Neural progenitor cell (in vitro differentiated cells): ENCODE measurements at regions not wholly inside any gene's neighbourhood (a gene's known extent, or its start where the extent isn't known, plus 50 kb on each side); places are given as distances from the start of the nearest gene placed in this dataset.

Source experiments
- DNase-seq: peaks from one replicate; pipeline ENCODE4 v3.0.0-alpha.2; 2016; ENCODE audit warnings: low spot score
- H2AFZ ChIP-seq: fragments of 200-600 bp; sonication (generic); replicated peaks from 2 replicates; pipeline ENCODE4 v1.6.1; 2016; ENCODE audit warnings: antibody characterized with exemption
- H3F3A ChIP-seq: fragments of 200-600 bp; sonication (generic); 2 replicates; pipeline ENCODE4 v1.6.1; 2016; ENCODE audit warnings: antibody characterized with exemption, low read depth
- H3K27ac ChIP-seq: fragments of 200-600 bp; sonication (generic); 2 replicates; pipeline ENCODE4 v1.5.1; 2016; ENCODE audit warnings: mild to moderate bottlenecking
- H3K27me3 ChIP-seq: fragments of 200-600 bp; sonication (generic); 2 replicates; pipeline ENCODE4 v1.6.1; 2016; ENCODE audit warnings: mild to moderate bottlenecking, moderate library complexity
- H3K36me3 ChIP-seq: fragments of 200-600 bp; sonication (generic); 2 replicates; pipeline ENCODE4 v1.5.1; 2016
- H3K4me1 ChIP-seq: fragments of 200-600 bp; sonication (generic); 2 replicates; pipeline ENCODE4 v1.6.1; 2016; ENCODE audit warnings: mixed run types
- H3K4me2 ChIP-seq: fragments of 200-600 bp; sonication (generic); 2 replicates; pipeline ENCODE4 v1.6.1; 2016
- H3K4me3 ChIP-seq: fragments of 200-600 bp; sonication (generic); 2 replicates; pipeline ENCODE4 v1.5.1; 2016
- H3K79me2 ChIP-seq: fragments of 200-600 bp; sonication (generic); 2 replicates; pipeline ENCODE4 v1.6.1; 2016; ENCODE audit warnings: low read depth
- H3K9ac ChIP-seq: fragments of 200-600 bp; sonication (generic); 2 replicates; pipeline ENCODE4 v1.6.1; 2016
- H3K9me3 ChIP-seq: fragments of 200-600 bp; sonication (generic); 2 replicates; pipeline ENCODE4 v1.5.1; 2016; ENCODE audit warnings: low read depth
- H4K20me1 ChIP-seq: fragments of 200-600 bp; sonication (generic); 2 replicates; pipeline ENCODE4 v1.6.1; 2016; ENCODE audit warnings: low read depth
- H3K27ac Mint-ChIP-seq: 3 replicates; pipeline ENCODE4 v1.8.0; 2021; ENCODE audit warnings: mixed read lengths
- H3K27me3 Mint-ChIP-seq: 2 replicates; pipeline ENCODE4 v1.8.0; 2022; ENCODE audit warnings: low read depth, mild to moderate bottlenecking, inconsistent platforms, moderate library complexity, mixed read lengths; ENCODE audit not compliant: insufficient read depth
- H3K36me3 Mint-ChIP-seq: 3 replicates; pipeline ENCODE4 v1.8.0; 2021; ENCODE audit warnings: mixed read lengths
- H3K4me1 Mint-ChIP-seq: 3 replicates; pipeline ENCODE4 v1.8.0; 2021; ENCODE audit warnings: mixed read lengths
- H3K4me3 Mint-ChIP-seq: 3 replicates; pipeline ENCODE4 v1.8.0; 2021; ENCODE audit warnings: mild to moderate bottlenecking, moderate library complexity, mixed read lengths
- H3K9me3 Mint-ChIP-seq: 3 replicates; pipeline ENCODE4 v1.8.0; 2020; ENCODE audit warnings: mixed read lengths
- EZH2 ChIP-seq: fragments of 200-600 bp; sonication (generic); IDR thresholded peaks from 2 replicates; pipeline ENCODE4 v1.6.1; 2017; ENCODE audit warnings: antibody characterized with exemption, mild to moderate bottlenecking, moderate library complexity
- EZH2phosphoT487 ChIP-seq: fragments of 200-600 bp; sonication (generic); IDR thresholded peaks from 2 replicates; pipeline ENCODE4 v1.6.1; 2017; ENCODE audit warnings: antibody characterized with exemption
- TF ChIP-seq, protein P1 (sequence below): fragments of 200-600 bp; sonication (generic); IDR thresholded peaks from 2 replicates; pipeline ENCODE4 v1.5.1; 2017; ENCODE audit warnings: antibody characterized with exemption, mild to moderate bottlenecking

DNA sequence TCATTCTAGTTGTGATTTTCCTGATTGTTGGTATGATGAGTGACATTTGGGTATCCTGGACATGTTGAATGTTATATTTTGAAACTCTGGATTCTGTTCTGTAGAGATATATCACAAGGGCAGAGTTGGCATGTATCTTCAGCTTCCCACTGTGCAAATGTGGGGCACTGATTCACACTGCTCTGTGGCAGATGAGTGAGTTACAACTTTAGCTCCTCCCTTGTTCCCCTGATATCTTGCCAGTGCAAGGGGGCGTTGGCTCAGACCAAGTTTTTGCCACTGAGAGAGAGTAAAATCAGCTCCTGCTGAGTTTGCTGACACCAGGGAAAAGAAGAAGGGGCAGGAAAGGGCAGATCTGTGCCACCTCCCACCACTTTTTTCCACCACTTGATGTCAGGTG is 199.6 kb upstream of the MMADHC start:
- Histone ChIP-seq H3K36me3 (no peaks in the 10 kb centered on the region), H3K27ac (no peak overlapping the region), H3K4me1 (no peaks in the 10 kb centered on the region), H4K20me1 (no peaks in the 10 kb centered on the region), H3K79me2 (no peaks in the 10 kb centered on the region), H2AFZ (no peak overlapping the region), H3K4me2 (no peak overlapping the region), H3K4me3 (no peak overlapping the region), H3K9me3 (no peaks in the 10 kb centered on the region), H3F3A (no peaks in the 10 kb centered on the region), H3K27me3 (no peaks in the 10 kb centered on the region), H3K9ac (no peak overlapping the region)
- H3K27ac Mint-ChIP-seq: no peak overlapping the region
- H3K27me3 Mint-ChIP-seq: peaks cover 2% of the 10 kb centered on the region
- no peaks in the 10 kb centered on the region for H3K36me3 Mint-ChIP-seq
- no peak for DNase-seq
- H3K4me3 Mint-ChIP-seq: no peak overlapping the region
- H3K9me3 Mint-ChIP-seq: no peaks in the 10 kb centered on the region
- TF ChIP-seq, protein P1, sequence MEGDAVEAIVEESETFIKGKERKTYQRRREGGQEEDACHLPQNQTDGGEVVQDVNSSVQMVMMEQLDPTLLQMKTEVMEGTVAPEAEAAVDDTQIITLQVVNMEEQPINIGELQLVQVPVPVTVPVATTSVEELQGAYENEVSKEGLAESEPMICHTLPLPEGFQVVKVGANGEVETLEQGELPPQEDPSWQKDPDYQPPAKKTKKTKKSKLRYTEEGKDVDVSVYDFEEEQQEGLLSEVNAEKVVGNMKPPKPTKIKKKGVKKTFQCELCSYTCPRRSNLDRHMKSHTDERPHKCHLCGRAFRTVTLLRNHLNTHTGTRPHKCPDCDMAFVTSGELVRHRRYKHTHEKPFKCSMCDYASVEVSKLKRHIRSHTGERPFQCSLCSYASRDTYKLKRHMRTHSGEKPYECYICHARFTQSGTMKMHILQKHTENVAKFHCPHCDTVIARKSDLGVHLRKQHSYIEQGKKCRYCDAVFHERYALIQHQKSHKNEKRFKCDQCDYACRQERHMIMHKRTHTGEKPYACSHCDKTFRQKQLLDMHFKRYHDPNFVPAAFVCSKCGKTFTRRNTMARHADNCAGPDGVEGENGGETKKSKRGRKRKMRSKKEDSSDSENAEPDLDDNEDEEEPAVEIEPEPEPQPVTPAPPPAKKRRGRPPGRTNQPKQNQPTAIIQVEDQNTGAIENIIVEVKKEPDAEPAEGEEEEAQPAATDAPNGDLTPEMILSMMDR: no peak
- TF ChIP-seq EZH2: no peak
- H3K4me1 Mint-ChIP-seq: no peaks in the 10 kb centered on the region

DNA sequence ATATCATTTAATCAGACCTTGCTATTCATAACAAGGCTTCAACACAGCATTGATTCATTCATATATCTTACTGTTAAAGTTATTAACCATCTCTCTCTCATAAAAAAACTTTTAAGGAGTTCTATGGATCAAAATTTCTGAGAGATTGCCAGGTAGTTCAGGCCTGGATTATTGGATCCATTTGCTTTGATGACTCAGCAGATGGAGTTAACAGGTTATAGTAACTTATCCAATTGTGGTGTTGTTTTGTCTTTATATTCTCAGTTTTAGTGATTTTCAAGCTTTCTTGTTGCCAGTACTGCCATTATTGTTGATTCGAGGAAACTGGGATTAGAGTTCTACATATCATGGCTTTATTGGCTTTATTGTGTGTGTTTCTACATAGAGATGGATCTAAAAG is 195.7 kb upstream of the MMADHC start:
- no peaks in the 10 kb centered on the region for H3K27me3 ChIP-seq
- H3K36me3 Mint-ChIP-seq: no peaks in the 10 kb centered on the region
- H3K79me2 ChIP-seq: no peaks in the 10 kb centered on the region
- H3F3A ChIP-seq: no peaks in the 10 kb centered on the region
- no peak overlapping the region for H3K27ac Mint-ChIP-seq
- no peaks in the 10 kb centered on the region for H3K36me3 ChIP-seq
- H2AFZ ChIP-seq: no peak overlapping the region
- peaks cover 7% of the 10 kb centered on the region for H3K4me1 ChIP-seq
- H3K4me3 Mint-ChIP-seq: no peak overlapping the region
- H3K9ac ChIP-seq: no peak overlapping the region
- H3K9me3 ChIP-seq: no peaks in the 10 kb centered on the region
- H3K4me3 ChIP-seq: no peak overlapping the region
- H4K20me1 ChIP-seq: no peaks in the 10 kb centered on the region
- no peaks in the 10 kb centered on the region for H3K27me3 Mint-ChIP-seq
- H3K4me1 Mint-ChIP-seq: no peaks in the 10 kb centered on the region
- no peak overlapping the region for H3K27ac ChIP-seq
- no peak for DNase-seq
- no peak overlapping the region for H3K4me2 ChIP-seq
- TF ChIP-seq EZH2 (no peak), EZH2phosphoT487 (no peak)
- TF ChIP-seq, protein P1: no peak
- H3K9me3 Mint-ChIP-seq: no peaks in the 10 kb centered on the region

DNA sequence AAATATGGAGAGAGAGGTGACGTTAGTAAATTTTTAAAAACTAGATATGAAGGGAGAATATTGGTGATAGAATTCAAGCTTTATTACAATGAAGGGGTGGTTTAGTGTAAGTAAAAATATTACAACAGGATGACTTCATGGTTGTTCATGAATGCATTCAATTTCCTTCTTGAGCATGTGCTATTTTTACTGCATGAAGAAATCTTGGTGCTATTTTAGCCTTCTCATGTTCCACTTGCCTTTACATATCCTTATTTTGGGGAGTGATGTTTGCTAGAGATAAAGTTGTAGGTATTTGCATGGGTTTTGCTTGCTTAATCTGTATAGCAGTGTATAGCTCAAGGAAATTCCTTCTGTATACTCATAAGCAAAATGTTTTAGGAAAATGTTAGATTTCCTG is 195.0 kb upstream of the MMADHC start:
- no peak overlapping the region for H3K9ac ChIP-seq
- H2AFZ ChIP-seq: no peak overlapping the region
- no peaks in the 10 kb centered on the region for H4K20me1 ChIP-seq
- no peaks in the 10 kb centered on the region for H3K9me3 ChIP-seq
- H3F3A ChIP-seq: no peaks in the 10 kb centered on the region
- no peak overlapping the region for H3K4me2 ChIP-seq
- Mint-ChIP-seq H3K36me3 (no peaks in the 10 kb centered on the region), H3K4me1 (no peaks in the 10 kb centered on the region), H3K27ac (no peak overlapping the region), H3K9me3 (peaks cover 2% of the 10 kb centered on the region), H3K27me3 (no peaks in the 10 kb centered on the region), H3K4me3 (no peak overlapping the region)
- no peak for DNase-seq
- H3K27me3 ChIP-seq: no peaks in the 10 kb centered on the region
- H3K27ac ChIP-seq: no peak overlapping the region
- no peak overlapping the region for H3K4me3 ChIP-seq
- TF ChIP-seq EZH2phosphoT487 (no peak), EZH2 (no peak)
- TF ChIP-seq, protein P1: no peak
- no peaks in the 10 kb centered on the region for H3K79me2 ChIP-seq
- H3K4me1 ChIP-seq: peaks cover 7% of the 10 kb centered on the region
- H3K36me3 ChIP-seq: no peaks in the 10 kb centered on the region
